GM12874 (cell line): ENCODE measurements at regions not wholly inside any gene's neighbourhood (a gene's known extent, or its start where the extent isn't known, plus 50 kb on each side); places are given as distances from the start of the nearest gene placed in this dataset.

Source experiments
- TF ChIP-seq, protein P1 (sequence below): IDR thresholded peaks from 2 replicates; pipeline ENCODE4 v1.5.1; 2011; ENCODE audit warnings: low read depth, mild to moderate bottlenecking, control low read depth, low read length, moderate library complexity; ENCODE audit not compliant: insufficient read depth

DNA sequence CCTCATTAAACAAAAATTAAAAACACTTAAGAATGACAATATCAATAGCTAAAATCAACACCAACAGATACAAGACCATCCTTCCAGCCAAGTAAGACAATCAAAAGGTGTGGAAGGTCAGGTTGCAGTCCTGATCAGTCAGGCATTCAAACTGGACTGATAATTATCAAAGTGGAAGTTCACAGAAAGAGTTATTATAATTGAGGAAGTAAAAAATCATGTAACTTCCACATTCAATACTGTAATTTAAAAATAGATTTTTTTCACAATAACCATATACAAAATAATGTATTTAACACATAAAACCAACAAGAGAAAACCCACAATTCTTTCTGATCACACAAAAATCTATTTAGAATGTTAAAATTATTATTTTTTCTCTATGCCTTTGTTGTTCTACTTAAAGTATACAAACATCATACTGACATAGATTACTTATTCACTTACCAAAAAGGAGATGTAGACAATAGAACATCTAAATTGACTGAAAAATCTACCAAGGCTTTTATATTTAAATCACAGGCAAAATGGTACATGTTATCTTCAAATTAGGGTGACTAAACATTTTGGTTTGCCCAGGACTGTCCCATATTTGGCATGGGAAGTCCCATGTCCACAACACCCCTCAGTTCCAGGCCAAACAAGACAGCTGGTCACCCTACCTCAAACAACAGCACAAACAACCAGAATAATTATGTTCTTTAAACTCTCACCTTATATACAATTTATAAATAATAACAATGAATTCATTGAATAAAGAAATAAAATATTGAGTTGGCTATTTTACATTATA, 142.5 kb upstream of the SLC24A2 start:
- TF ChIP-seq, protein P1, sequence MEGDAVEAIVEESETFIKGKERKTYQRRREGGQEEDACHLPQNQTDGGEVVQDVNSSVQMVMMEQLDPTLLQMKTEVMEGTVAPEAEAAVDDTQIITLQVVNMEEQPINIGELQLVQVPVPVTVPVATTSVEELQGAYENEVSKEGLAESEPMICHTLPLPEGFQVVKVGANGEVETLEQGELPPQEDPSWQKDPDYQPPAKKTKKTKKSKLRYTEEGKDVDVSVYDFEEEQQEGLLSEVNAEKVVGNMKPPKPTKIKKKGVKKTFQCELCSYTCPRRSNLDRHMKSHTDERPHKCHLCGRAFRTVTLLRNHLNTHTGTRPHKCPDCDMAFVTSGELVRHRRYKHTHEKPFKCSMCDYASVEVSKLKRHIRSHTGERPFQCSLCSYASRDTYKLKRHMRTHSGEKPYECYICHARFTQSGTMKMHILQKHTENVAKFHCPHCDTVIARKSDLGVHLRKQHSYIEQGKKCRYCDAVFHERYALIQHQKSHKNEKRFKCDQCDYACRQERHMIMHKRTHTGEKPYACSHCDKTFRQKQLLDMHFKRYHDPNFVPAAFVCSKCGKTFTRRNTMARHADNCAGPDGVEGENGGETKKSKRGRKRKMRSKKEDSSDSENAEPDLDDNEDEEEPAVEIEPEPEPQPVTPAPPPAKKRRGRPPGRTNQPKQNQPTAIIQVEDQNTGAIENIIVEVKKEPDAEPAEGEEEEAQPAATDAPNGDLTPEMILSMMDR, result no peak

DNA sequence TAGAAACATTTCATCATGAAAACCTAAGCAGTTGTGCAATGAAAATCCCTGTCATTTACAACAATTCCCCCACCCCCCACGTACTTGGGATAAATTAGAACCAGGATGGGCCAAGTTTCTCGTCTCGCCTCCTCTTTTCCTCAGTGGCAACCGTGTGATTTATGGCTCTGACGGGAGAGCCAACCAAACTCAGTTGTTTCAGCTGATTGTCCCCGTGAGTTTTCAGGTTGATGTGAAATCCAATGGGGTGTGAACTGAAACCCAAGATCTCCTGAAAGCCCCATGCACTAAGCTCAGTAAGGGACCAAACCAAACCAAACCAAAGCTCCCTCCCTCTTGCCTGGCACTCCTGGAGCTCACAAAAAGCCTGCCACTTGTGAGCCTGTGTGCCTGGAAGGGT, 138.7 kb upstream of the SLC24A2 start:
- TF ChIP-seq, protein P1, result no peak

DNA sequence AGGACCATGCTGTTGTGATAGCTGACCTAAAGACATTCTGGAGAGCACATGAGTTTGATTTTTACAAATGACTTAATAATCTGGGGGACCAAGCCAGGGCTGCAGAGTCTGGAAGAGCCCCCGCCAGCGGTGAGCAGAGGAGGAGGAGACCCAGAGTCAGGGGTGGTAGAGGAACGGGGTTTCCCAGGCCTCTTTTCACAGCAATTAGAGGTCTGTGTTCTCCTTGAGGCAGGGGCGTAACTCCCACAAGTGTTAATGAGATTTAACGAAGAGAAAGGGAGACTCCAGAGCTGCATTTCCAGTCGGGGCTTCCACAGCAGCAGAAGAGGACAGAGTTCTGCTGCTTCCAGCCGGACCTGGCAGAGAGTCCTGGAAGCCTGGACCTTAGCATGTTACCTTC, 137.9 kb upstream of the SLC24A2 start:
- TF ChIP-seq, protein P1, result no peak

DNA sequence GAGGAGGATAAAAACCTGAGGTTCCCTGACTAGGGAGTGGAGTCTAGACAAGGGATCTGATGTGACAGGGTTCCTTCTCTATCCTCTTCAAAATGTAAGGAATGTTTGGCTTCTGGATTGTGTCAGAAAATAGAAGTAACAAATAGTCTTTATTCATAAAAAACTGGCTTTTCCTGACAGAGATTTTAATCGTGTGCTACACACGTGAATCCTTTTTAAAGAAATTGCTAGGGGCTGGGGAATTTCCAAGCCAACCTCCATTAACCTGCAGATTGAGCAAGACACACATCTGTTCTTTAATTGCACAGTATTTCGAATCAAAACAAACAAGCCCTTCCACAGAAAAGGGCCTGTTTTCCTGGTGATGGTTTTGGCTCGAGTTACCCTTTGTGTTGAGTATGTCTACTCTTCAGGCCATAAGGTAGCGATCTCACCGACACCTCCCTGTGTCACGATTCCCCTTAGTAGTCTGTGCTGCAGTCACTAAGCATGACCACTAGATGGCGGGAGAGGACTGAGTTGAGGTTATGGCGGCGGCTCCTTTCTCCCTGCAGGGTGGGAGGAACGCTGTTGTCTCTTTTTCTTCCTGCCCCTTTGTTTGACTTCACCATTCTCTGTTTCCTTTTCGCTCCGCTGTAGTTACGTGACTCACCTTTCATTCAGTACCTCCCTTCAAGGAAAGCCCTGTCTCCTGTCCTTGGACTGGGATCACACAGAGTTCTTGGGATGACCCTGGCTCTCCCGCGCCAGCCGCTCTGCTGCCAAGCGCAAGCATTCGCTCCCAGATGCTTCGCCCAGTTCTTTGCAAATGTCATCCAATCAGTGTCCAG, 137.1 kb upstream of the SLC24A2 start:
- TF ChIP-seq, protein P1, result peak; percentile 88

DNA sequence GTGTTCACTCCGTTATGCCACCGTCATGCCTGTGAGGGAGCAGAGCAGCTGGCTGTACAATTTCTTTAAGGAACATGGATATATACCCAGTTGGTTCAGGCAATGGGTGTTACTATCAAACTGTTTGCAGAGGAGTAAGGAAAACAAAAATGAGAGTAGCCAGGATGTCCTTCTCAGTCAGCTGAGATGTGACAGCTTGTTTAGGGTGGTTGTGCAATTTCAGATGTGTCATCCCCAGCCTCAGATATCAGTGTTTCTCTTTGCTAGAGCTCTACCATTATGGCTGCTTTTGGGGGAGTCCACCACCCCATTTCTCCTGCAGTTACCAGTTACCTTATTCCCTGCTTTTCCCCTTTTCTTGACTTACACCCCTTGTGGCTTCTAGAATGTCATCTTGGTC, 135.2 kb upstream of the SLC24A2 start:
- TF ChIP-seq, protein P1, result no peak

DNA sequence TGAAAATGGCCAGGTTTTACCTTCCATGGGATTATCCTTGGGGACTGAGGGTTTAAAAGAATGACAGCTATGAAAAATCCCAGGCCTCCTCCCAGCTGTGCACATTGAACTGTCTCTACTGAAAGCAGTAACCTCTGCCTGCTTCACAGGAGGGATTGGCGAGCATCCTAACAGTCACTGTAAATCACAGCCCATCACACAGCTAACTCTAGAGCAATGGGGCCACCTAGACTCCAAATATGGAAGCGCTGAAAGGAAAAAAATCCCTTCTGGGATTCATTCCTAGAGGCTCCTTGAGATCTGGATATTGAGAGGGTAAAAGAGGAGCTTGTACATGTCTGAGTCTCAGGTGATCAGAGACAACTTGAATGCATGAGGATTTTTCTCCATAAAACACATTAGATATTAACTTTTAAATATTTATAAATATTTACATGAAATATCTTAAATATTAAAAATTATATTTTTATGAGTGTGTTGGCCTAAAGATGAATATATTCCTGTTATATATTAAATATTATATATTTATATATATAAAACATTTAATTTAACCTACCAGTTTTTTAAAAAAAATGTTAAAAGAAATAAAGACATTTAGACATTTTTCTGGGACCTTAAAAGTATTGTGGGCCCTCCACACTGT, 133.8 kb upstream of the SLC24A2 start:
- TF ChIP-seq, protein P1, result no peak

DNA sequence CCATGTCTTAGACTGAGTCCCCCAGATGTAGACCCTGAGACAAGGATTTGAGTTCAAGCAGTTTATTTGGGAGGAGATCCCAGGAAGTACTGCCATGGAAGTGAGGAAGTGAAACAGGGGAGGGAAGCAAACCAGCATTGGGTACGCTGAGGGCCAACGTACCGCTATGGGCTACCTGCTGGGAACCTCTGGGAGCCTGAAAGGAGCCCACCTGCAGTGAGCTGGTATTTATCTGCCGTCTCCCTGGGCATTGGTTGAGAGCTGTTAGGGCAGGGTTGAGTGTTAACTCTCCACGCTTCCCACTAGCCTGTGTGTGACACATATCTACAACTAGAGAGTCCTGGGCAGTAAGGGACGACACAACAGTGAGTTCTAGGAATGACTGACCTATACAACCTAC, 131.6 kb upstream of the SLC24A2 start:
- TF ChIP-seq, protein P1, result no peak
